Calu3 (cell line): ENCODE measurements at regions not wholly inside any gene's neighbourhood (a gene's known extent, or its start where the extent isn't known, plus 50 kb on each side); places are given as distances from the start of the nearest gene placed in this dataset.

ENCODE experiments used
- BruUV-seq: library from RNA; stranded (reverse); fragments of 400-500 nt; replicated peaks from 2 replicates; lab custom pipeline; 2021; lab: Mats Ljungman, UMichigan
- CTCF ChIA-PET: fragments of 300-600 bp; sonication (Branson Sonifier 250); formaldehyde crosslinking; loops from one replicate; lab custom pipeline; 2022; ENCODE audit warnings: antibody characterized with exemption; lab: Charles Lee
- DNase-seq: peaks from one replicate; pipeline ENCODE4 v3.0.0; 2022
- H3K27ac Mint-ChIP-seq: one replicate; pipeline ENCODE4 v1.8.0; 2022; ENCODE audit warnings: mixed read lengths; ENCODE audit not compliant: unreplicated experiment
- H3K27me3 Mint-ChIP-seq: one replicate; pipeline ENCODE4 v1.8.0; 2022; ENCODE audit warnings: mixed read lengths; ENCODE audit not compliant: unreplicated experiment
- H3K36me3 Mint-ChIP-seq: one replicate; pipeline ENCODE4 v1.8.0; 2022; ENCODE audit warnings: mild to moderate bottlenecking, moderate library complexity, mixed read lengths; ENCODE audit not compliant: insufficient read depth, unreplicated experiment
- H3K4me1 Mint-ChIP-seq: one replicate; pipeline ENCODE4 v1.8.0; 2022; ENCODE audit warnings: mild to moderate bottlenecking, low read depth, mixed read lengths; ENCODE audit not compliant: unreplicated experiment
- H3K4me3 Mint-ChIP-seq: one replicate; pipeline ENCODE4 v1.8.0; 2022; ENCODE audit warnings: mild to moderate bottlenecking, low read depth, moderate library complexity, mixed read lengths; ENCODE audit not compliant: unreplicated experiment
- H3K9me3 Mint-ChIP-seq: one replicate; pipeline ENCODE4 v1.8.0; 2022; ENCODE audit warnings: low read depth, mixed read lengths; ENCODE audit not compliant: unreplicated experiment
- intact Hi-C: fragments of 100-400 bp; cut with micrococcal nuclease; formaldehyde crosslinking; loops from one replicate; pipeline ENCODE4 v1.10.0; 2022; ENCODE audit not compliant: unreplicated experiment
- TF ChIP-seq, protein P1 (sequence below): fragments of 200-600 bp; IDR thresholded peaks from one replicate; pipeline ENCODE4 v1.8.0; 2022; ENCODE audit warnings: antibody characterized with exemption; ENCODE audit not compliant: unreplicated experiment

DNA sequence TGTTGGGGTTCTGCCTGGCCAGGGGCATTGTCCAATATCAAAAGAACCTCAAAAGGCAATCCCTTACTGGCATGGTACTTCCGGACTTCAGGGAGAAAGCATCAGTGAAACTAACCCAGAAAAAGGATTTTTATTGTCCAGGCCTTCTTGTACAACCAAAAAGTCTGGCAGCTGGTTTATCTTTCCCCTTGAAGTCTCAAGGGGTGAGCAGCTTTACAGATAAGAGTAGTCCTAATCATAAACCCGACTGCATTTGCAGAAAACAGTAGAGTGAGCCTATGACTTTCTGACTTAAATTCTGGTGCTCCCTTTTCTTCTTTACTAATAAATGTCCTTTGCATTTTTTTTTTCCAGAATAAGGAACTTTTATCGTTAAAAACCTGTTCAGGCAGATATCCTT lies 104.0 kb upstream of the CHRM3 start:
- H3K9me3 Mint-ChIP-seq = peaks cover 4% of the 10 kb centered on the region
- CTCF ChIA-PET = interaction anchor here (0.8 kb wide), 1 partner anchor 11 kb away, joined by 5 read pairs; no protein-coding TSS in a partner anchor
- no peaks in the 10 kb centered on the region for H3K36me3 Mint-ChIP-seq

GRCh38 chr1:239276051-239276450 lies 110.3 kb upstream of the CHRM3 start:
- H3K27ac Mint-ChIP-seq = no peak overlapping the region

More for the DNA sequence above, 104.0 kb upstream of the CHRM3 start:
- BruUV-seq = no TSS peak
- Mint-ChIP-seq H3K4me1 (no peaks in the 10 kb centered on the region), H3K27ac (no peak overlapping the region), H3K4me3 (no peak overlapping the region), H3K27me3 (no peaks in the 10 kb centered on the region)
- TF ChIP-seq, protein P1, sequence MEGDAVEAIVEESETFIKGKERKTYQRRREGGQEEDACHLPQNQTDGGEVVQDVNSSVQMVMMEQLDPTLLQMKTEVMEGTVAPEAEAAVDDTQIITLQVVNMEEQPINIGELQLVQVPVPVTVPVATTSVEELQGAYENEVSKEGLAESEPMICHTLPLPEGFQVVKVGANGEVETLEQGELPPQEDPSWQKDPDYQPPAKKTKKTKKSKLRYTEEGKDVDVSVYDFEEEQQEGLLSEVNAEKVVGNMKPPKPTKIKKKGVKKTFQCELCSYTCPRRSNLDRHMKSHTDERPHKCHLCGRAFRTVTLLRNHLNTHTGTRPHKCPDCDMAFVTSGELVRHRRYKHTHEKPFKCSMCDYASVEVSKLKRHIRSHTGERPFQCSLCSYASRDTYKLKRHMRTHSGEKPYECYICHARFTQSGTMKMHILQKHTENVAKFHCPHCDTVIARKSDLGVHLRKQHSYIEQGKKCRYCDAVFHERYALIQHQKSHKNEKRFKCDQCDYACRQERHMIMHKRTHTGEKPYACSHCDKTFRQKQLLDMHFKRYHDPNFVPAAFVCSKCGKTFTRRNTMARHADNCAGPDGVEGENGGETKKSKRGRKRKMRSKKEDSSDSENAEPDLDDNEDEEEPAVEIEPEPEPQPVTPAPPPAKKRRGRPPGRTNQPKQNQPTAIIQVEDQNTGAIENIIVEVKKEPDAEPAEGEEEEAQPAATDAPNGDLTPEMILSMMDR = no peak
- intact Hi-C loops = no loop called here
- no peak for DNase-seq

GRCh38 chr1:239274242-239274830 lies 112.0 kb upstream of the CHRM3 start:
- no TSS peak for BruUV-seq
- Mint-ChIP-seq H3K27me3 (no peaks in the 10 kb centered on the region), H3K4me1 (no peaks in the 10 kb centered on the region), H3K4me3 (no peak overlapping the region), H3K36me3 (no peaks in the 10 kb centered on the region), H3K9me3 (peaks cover 3% of the 10 kb centered on the region), H3K27ac (no peak overlapping the region)
- no peak for DNase-seq
- TF ChIP-seq, protein P1 = no peak
- intact Hi-C loops = no loop called here
- CTCF ChIA-PET = no interaction called here

More at GRCh38 chr1:239276051-239276450, 110.3 kb upstream of the CHRM3 start:
- BruUV-seq = no TSS peak
- intact Hi-C loops = no loop called here
- CTCF ChIA-PET = no interaction called here
- H3K27me3 Mint-ChIP-seq = no peaks in the 10 kb centered on the region
- H3K36me3 Mint-ChIP-seq = no peaks in the 10 kb centered on the region
- H3K9me3 Mint-ChIP-seq = peaks cover 3% of the 10 kb centered on the region
- no peak for DNase-seq
- H3K4me3 Mint-ChIP-seq = no peak overlapping the region
- no peaks in the 10 kb centered on the region for H3K4me1 Mint-ChIP-seq
- TF ChIP-seq, protein P1 = no peak

DNA sequence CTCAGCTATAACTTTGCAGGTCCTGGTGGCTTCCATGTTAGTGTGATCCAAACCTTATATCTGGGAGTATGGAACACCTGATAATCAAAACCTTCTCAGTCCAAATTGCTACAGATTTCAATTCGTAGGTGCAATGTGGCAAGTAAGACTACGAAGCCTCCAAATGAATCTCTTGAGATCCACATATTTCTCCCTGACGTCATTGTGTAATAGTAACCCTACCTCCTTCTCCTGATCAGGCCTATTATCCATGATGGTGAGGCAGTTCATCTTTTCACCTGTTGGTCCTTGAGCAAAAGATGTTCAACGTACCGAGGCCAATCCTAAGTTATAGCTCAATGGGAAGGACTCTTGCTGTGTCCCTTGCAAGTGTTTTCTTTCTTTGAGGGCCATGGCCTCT lies 115.9 kb upstream of the CHRM3 start:
- intact Hi-C loops = no loop called here
- Mint-ChIP-seq H3K27me3 (no peaks in the 10 kb centered on the region), H3K9me3 (peaks cover 3% of the 10 kb centered on the region), H3K27ac (no peak overlapping the region), H3K36me3 (no peaks in the 10 kb centered on the region), H3K4me3 (no peak overlapping the region), H3K4me1 (peaks cover 8% of the 10 kb centered on the region)
- no TSS peak for BruUV-seq
- CTCF ChIA-PET = interaction anchor here (0.8 kb wide), 1 partner anchor 12 kb away, joined by 5 read pairs; no protein-coding TSS in a partner anchor
- DNase-seq = no peak
- TF ChIP-seq, protein P1 = no peak
